ENCODE measurements at regions not wholly inside any gene's neighbourhood (a gene's known extent, or its start where the extent isn't known, plus 50 kb on each side); places are given as distances from the start of the nearest gene placed in this dataset.

- no peak for DNase-seq (ENCODE audit: low spot score)
Measured at GRCh38 chr4:96677499-96677898, 837.6 kb downstream of the PDHA2 start.

- no peak for DNase-seq (ENCODE audit: low spot score)
Measured at GRCh38 chr4:96681218-96681617, 841.3 kb downstream of the PDHA2 start.

- no peak for DNase-seq (ENCODE audit: low spot score)
Measured at GRCh38 chr4:96685691-96686090, 845.8 kb downstream of the PDHA2 start.

GRCh38 chr4:96691521-96691920 is 851.6 kb downstream of the PDHA2 start:
- DNase-seq (ENCODE audit: low spot score): no peak

- no peak for DNase-seq (ENCODE audit: low spot score)
Measured at GRCh38 chr4:96698831-96699230, 858.9 kb downstream of the PDHA2 start.

- DNase-seq (ENCODE audit: low spot score): no peak
Measured at GRCh38 chr4:96703265-96703664, 863.4 kb downstream of the PDHA2 start.

- DNase-seq (ENCODE audit: low spot score): no peak
Measured at GRCh38 chr4:96708766-96709165, 868.9 kb downstream of the PDHA2 start.

GRCh38 chr4:96713271-96713850 is 873.5 kb downstream of the PDHA2 start:
- DNase-seq (ENCODE audit: low spot score): no peak

GRCh38 chr4:96729641-96730040 is 889.7 kb downstream of the PDHA2 start:
- DNase-seq (ENCODE audit: low spot score): no peak

- DNase-seq (ENCODE audit: low spot score): peak; percentile 13
Measured at GRCh38 chr4:96730432-96730831, 890.5 kb downstream of the PDHA2 start.

GRCh38 chr4:96736352-96736889 is 896.5 kb downstream of the PDHA2 start:
- DNase-seq (ENCODE audit: low spot score): peak; percentile 48

GRCh38 chr4:96739101-96739500 is 899.2 kb downstream of the PDHA2 start:
- no peak for DNase-seq (ENCODE audit: low spot score)

GRCh38 chr4:96742332-96743014 is 902.6 kb downstream of the PDHA2 start:
- no peak for DNase-seq (ENCODE audit: low spot score)

- DNase-seq (ENCODE audit: low spot score): no peak
Measured at GRCh38 chr4:96744676-96745075, 904.8 kb downstream of the PDHA2 start.

- no peak for DNase-seq (ENCODE audit: low spot score)
Measured at GRCh38 chr4:96753216-96753615, 913.3 kb downstream of the PDHA2 start.

GRCh38 chr4:96755569-96756484 is 915.9 kb downstream of the PDHA2 start:
- DNase-seq (ENCODE audit: low spot score): no peak

- DNase-seq (ENCODE audit: low spot score): no peak
Measured at GRCh38 chr4:96756584-96756983, 916.7 kb downstream of the PDHA2 start.

GRCh38 chr4:96763546-96763945 is 923.7 kb downstream of the PDHA2 start:
- no peak for DNase-seq (ENCODE audit: low spot score)

GRCh38 chr4:96766359-96766758 is 926.5 kb downstream of the PDHA2 start:
- no peak for DNase-seq (ENCODE audit: low spot score)

- DNase-seq (ENCODE audit: low spot score): no peak
Measured at GRCh38 chr4:96767815-96768480, 928.1 kb downstream of the PDHA2 start.

- DNase-seq (ENCODE audit: low spot score): no peak
Measured at GRCh38 chr4:96775501-96775900, 935.6 kb downstream of the PDHA2 start.

- DNase-seq (ENCODE audit: low spot score): no peak
Measured at GRCh38 chr4:96776920-96777527, 937.1 kb downstream of the PDHA2 start.

All from COLO829 (cell line).